Brain microvascular endothelial cell (primary cell): ENCODE measurements at regions not wholly inside any gene's neighbourhood (a gene's known extent, or its start where the extent isn't known, plus 50 kb on each side); places are given as distances from the start of the nearest gene placed in this dataset.
"Not testable (repeated sequence)": the region's sequence is repeated elsewhere in the genome, so short reads cannot be mapped to it uniquely, and the experiment has no call there.

ENCODE experiments used
- DNase-seq: peaks from one replicate; pipeline ENCODE4 v3.0.0-alpha.2; 2020
- H3K27ac ChIP-seq: fragments of 250-450 bp; sonication (Bioruptor Pico); 2 replicates; pipeline ENCODE4 v1.5.1; 2020; ENCODE audit warnings: mild to moderate bottlenecking, moderate library complexity
- H3K27me3 ChIP-seq: fragments of 250-450 bp; sonication (Bioruptor Pico); replicated peaks from 2 replicates; pipeline ENCODE4 v1.5.1; 2020; ENCODE audit warnings: mild to moderate bottlenecking
- H3K36me3 ChIP-seq: fragments of 250-450 bp; sonication (Bioruptor Pico); replicated peaks from 2 replicates; pipeline ENCODE4 v1.5.1; 2020; ENCODE audit warnings: mild to moderate bottlenecking
- H3K4me3 ChIP-seq: 2 replicates; pipeline ENCODE4 v1.5.1; 2011; ENCODE audit warnings: low read depth, mild to moderate bottlenecking, control low read depth, low read length, moderate library complexity
- in situ Hi-C: cut with HindIII; loops from 2 replicates; pipeline ENCODE4 v1.10.0; 2017; ENCODE audit warnings: low sequenced_read_pairs, low pct_ligation_motif_present
- TF ChIP-seq, protein P1 (sequence below): IDR thresholded peaks from 2 replicates; pipeline ENCODE4 v1.5.1; 2011; ENCODE audit warnings: low read depth, mild to moderate bottlenecking, moderate library complexity, low read length, control low read depth, inconsistent platforms; ENCODE audit errors: missing control alignments

DNA sequence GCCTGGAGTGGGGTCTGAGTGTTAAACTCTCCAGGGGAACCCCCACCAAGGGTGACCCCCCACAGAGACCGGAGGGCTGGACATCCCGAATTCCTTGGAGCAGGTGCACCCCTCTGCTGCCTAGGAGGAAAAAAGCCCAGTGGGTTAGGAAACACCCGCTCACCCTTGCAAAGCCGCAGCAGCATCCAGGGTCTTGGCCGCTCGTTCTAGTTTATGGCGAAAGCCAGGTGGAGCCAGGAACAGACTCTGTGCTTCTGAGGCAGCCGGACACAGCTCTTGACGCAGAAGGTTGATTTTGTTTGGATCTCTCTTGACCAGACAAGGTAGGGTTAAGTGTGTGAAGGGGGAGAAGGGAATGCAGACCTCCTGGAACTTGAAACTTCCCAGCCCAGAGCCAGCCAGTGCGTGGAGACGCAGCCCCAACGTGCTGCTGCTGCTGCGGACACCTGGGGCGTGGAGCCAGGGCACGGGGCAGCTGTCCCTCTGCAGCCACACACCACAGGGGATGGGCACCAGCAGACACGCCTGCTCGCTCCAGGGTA is 154.5 kb downstream of the LAT start:
- Histone ChIP-seq H3K27me3 (no peaks in the 10 kb centered on the region), H3K4me3 (no peak overlapping the region), H3K27ac (no peak overlapping the region), H3K36me3 (no peaks in the 10 kb centered on the region)
- no peak for DNase-seq
- TF ChIP-seq, protein P1, sequence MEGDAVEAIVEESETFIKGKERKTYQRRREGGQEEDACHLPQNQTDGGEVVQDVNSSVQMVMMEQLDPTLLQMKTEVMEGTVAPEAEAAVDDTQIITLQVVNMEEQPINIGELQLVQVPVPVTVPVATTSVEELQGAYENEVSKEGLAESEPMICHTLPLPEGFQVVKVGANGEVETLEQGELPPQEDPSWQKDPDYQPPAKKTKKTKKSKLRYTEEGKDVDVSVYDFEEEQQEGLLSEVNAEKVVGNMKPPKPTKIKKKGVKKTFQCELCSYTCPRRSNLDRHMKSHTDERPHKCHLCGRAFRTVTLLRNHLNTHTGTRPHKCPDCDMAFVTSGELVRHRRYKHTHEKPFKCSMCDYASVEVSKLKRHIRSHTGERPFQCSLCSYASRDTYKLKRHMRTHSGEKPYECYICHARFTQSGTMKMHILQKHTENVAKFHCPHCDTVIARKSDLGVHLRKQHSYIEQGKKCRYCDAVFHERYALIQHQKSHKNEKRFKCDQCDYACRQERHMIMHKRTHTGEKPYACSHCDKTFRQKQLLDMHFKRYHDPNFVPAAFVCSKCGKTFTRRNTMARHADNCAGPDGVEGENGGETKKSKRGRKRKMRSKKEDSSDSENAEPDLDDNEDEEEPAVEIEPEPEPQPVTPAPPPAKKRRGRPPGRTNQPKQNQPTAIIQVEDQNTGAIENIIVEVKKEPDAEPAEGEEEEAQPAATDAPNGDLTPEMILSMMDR = no peak
- in situ Hi-C loops = no loop called here

DNA sequence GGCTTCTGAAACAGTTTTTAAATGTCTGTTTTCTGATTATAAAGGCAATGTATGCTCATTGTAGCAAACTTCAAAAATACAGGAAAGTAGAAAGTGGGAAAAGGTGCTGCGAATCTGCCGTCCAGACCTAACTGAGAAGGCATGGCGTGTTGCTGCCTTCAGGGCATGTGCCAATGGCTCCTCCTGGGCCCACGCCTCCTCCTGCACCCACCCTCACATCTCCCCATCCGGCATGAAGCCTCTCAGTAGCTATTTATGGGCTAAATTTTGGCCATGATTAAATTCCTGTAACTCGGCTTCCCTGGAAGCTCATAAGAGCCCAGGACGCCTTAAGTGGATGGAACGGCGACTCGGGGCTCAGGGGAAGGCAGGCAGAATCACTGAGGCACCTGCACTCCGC is 153.8 kb downstream of the LAT start:
- H3K27ac ChIP-seq, H3K27me3 ChIP-seq, H3K36me3 ChIP-seq, H3K4me3 ChIP-seq, in situ Hi-C loops, DNase-seq: not testable (repeated sequence)

DNA sequence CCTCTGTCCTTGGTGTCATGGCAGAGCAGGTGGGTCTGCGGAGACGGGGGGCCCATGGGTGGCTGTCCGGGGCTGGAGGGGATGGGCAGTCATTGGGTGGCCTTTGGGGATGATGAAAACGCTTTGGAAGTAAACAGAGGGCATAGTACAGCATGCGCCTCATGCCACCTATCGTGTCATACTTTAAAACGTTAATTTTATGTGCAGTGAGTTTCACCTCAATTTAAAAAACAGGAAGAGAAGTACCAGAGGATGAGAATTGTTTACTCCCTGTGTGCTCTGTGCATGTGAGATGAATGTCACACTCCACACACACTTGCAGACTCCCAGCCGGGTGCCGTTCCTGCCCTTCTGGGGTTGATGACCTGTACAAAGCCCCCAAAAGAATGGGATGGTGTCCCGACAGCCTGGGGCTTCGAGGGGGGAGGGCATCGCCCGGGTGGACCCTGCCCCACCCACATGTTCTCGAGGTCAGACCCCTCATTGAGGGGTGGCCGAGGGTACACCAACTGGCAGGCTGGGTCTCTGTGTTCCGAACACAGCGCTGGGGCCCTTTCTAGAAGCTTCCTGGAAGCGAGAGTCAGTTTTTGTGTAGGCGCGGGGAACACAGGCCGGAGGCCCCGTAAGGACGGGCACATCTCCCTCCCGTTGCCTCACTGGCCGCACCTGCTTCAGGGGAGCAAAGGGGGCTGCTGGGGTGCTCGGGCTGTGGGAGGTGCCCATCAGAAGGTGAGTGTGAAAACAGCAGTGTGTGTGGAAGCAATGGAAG is 153.2 kb downstream of the LAT start:
- in situ Hi-C loops, H3K27ac ChIP-seq, H3K27me3 ChIP-seq, H3K4me3 ChIP-seq, DNase-seq, H3K36me3 ChIP-seq: not testable (repeated sequence)

DNA sequence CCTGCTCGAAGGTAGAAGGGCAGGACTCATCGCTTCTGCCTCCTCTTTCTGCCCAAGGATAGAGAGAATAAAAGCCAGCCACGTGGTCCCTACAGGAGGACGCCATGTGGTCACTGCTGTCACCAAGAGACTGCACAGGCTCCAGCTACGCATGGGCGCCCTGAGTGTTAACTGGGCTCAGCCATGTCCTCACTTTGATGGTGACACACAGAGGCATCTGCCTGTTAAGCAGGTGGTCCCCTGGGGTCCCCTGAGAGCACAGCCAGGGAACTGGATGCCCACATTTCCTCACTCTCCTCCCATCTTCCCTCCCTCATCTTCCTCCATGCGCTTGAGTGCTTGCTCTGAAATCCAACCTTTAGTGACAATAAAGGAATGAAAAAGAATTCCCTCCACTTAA is 152.6 kb downstream of the LAT start:
- H3K4me3 ChIP-seq, H3K27ac ChIP-seq, H3K36me3 ChIP-seq, H3K27me3 ChIP-seq, in situ Hi-C loops, DNase-seq: not testable (repeated sequence)

DNA sequence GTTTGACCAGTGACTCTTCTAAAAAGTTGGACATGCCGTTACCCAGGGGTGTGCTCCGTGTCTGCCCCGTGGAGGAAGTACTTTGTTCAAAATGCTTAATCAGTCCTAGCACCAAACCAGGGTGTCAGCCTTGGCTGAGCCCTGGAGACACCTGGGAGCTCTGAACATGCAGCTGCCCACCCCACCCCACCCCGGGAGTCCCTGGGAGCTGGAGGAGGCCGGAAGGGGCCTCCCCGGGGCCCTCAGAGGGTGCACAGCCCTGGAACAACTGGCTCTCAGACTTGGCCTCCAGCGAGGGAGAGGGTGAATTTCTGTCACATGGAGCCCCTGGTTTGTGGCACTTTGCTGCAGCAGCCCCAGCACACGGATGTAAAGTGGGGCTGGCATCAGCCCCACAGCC is 152.1 kb downstream of the LAT start:
- H3K36me3 ChIP-seq, H3K27ac ChIP-seq, in situ Hi-C loops, H3K4me3 ChIP-seq, DNase-seq, H3K27me3 ChIP-seq: not testable (repeated sequence)

DNA sequence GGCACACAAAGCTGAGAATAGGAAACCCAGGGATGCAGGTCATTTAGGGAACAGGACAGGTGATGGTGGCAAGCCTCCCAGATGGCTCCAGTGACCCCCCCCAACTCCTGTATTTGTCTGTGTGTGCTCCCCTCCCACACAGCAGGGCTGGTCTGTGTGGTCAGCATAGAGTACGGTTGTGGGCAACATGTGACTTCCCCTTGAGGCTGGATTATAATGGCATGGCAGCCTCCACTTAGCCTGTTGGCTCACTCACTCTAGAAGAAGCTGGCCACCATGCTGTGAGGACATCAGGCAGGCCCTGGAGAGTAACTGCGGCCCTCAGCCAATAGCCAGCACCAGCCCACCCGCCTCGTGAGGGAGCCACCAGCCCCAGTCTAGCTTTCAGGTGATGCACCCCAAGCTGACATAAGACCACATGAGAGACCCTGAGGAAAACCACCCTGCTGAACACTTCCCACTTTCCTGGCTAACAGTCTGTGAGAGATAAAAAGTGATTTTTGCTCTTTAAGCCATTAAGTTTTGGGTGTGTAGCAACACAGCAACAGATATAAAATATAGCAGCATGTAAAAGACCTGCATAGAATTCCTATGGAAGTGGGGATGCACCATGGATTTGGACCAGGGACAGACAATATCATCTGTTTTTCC is 151.3 kb downstream of the LAT start:
- H3K4me3 ChIP-seq, H3K27ac ChIP-seq, DNase-seq, in situ Hi-C loops, H3K36me3 ChIP-seq, H3K27me3 ChIP-seq: not testable (repeated sequence)

DNA sequence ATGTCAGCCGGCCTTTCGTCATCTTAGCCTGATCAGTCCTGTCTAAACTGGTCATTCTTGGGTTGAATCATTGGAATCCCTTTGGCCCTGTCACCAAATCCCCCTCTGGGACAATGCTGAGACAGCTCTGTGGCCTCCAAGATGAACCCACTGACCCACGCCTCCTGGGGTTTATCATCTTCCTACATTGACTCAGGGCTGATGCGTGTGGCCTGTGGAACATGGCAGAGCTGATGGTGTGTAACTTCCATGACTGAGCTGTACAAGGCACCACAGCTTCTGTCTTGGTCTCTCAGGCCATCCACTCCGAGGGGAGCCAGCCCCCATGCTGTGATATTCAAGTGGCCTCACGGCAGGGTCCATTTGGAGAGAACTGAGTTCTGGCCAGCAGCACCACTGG is 150.2 kb downstream of the LAT start:
- H3K36me3 ChIP-seq, in situ Hi-C loops, H3K27me3 ChIP-seq, H3K27ac ChIP-seq, DNase-seq, H3K4me3 ChIP-seq: not testable (repeated sequence)

DNA sequence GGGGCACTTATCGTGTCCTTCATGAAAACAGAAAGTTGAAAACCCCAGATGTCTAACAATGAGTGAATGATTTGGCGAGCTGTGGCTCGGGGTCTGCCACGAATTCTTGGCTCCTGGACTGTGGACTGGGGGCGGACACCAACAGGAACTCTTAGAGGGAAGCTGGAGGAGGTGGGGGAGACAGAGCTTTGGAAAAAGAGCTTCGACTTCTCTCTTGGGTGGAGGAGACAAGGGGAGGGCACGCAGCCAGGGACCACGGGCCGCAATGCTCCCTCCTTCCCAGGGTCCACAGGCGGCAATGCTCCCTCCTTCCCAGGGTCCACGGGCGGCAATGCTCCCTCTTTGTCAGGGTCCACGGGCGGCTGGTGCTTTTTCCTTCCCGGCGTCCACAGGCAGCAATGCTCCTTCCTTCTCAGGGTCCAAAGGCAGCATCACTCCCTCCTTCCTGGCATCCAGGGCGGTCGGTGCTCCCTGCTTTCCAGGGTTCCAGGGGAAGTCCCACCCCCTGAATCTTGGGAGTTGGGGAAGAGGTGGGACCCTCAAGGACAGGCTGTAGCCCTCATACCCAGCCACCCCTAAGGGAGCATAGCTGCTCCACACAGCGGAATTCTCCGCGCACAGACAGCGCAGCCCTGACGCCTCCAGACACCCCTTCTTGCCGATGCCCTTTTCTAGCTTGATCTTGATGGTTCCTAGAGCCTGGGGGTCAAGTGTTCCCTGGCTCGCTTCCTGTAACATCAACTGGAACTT is 149.0 kb downstream of the LAT start:
- H3K4me3 ChIP-seq, in situ Hi-C loops, DNase-seq, H3K27me3 ChIP-seq, H3K36me3 ChIP-seq, H3K27ac ChIP-seq: not testable (repeated sequence)

DNA sequence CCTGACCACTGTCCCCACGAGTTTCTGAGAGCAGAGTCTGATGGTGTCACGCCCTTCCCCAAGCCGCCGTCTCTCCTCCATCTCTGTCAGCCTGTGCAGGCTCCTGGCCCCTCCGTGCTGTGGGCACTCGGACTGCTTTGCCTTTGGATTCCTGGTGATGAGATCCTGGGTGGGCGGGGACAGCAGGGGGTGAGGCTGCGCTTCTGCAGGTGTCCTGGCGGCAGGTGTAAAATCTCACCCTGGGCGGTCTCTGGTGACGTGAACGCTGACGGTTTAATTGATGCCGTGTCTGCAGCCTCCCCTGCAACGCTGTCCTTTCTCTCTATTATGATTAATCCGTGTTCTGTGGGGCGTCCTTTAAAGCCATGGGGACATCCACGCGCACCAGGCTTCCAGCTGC is 148.0 kb downstream of the LAT start:
- in situ Hi-C loops = not testable (repeated sequence)

DNA sequence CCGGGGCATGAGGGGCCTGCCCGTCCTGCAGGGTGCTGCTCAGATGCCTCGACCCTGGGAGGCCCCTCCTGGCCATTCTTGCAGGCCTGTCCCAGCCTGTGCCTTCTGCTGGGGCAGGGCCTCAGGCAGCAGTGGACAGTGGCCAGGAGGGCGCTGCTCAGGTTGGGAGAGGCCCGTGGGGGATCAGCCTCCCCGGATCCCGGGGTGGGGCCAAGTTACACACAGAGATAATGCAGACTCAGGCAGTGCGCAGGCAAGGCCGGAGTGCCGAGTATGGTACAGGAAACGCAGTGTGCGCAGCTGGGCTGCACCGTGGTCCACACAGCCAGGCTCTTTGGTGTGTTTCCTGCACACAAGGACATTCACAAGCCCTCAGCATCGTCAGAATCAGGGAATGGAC is 147.6 kb downstream of the LAT start:
- in situ Hi-C loops, H3K36me3 ChIP-seq, H3K4me3 ChIP-seq, H3K27me3 ChIP-seq, H3K27ac ChIP-seq, DNase-seq: not testable (repeated sequence)

More for the DNA sequence above, 148.0 kb downstream of the LAT start:
- not testable (repeated sequence) for DNase-seq, H3K36me3 ChIP-seq, H3K27me3 ChIP-seq, H3K27ac ChIP-seq, H3K4me3 ChIP-seq
